DMS79 treated with DMSO at 0.1 percent for 48 hours (cell line): ENCODE measurements at regions not wholly inside any gene's neighbourhood (a gene's known extent, or its start where the extent isn't known, plus 50 kb on each side); places are given as distances from the start of the nearest gene placed in this dataset.
"Not testable (repeated sequence)": the region's sequence is repeated elsewhere in the genome, so short reads cannot be mapped to it uniquely, and the experiment has no call there.

Experiments
- DNase-seq: peaks from one replicate; lab custom pipeline; 2025; lab: John Stamatoyannopoulos, UW

GRCh38 chr6:11409371-11409770 is 128.2 kb upstream of the TMEM170B start:
- no peak for DNase-seq

- no peak for DNase-seq
Observed at GRCh38 chr6:11407414-11407813, 130.1 kb upstream of the TMEM170B start.

GRCh38 chr6:11404838-11405237 is 132.7 kb upstream of the TMEM170B start:
- DNase-seq = no peak

DNA sequence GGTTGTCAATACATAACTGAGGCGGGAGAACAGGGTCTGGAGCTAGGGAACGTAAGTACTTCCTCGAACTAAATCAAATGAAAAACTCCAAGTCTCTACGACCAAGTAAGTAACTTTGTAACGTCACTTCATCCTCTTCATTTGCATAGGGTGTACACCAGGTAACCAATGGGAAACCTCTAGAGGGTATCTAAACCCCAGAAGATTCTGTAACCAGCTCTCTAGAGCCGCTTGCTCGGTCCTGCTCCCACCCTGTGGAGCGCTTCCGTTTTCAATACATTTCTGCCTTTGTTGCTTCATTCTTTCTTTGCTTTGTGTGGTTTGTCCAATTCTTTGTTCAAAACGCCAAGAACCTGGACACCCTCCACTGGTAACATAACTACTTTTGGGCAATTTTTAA is 133.5 kb upstream of the TMEM170B start:
- no peak for DNase-seq

DNA sequence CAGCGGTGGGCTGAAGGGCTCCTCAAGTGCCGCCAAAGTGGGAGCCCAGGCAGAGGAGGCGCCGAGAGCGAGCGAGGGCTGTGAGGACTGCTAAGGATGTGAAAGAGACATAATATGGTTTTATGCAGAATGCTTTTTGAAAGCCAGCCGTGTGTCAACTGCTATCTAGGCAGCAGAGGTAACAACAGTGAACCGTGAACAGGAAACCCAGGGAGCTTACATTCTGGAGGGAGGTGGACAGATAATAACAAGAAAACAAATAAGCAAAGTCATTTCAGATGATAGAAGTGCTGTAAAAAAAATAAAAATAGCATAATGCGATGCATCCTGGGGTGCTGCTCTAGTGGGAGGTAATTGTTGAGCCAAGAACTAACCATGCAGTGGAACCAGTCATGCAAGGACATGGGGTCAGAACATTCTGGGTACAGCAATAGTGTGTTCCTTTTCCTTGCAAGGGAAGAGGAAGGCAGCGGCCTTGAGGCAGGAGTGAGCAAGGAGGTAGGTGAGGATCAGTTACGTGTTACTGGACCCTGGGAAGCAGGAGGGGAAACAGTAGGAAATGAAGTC is 134.4 kb upstream of the TMEM170B start:
- no peak for DNase-seq

GRCh38 chr6:11402581-11402980 is 135.0 kb upstream of the TMEM170B start:
- not testable (repeated sequence) for DNase-seq

DNA sequence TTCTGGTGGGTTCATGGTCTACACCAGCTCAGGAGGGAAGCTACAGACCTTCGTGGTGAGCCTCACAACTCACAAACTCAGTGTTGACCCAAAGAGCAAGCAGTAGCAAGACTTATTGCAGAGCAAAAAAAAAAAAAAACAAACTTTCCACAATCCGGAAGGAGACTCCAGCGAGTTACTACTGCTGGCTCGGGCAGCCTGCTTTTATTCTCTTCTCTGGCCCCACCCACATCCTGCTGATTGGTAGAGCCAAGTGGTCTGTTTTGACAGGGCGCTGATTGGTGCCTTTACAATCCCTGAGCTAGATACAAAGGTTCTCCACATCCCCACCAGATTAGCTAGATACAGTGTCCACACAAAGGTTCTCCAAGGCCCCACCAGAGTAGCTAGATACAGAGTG is 135.6 kb upstream of the TMEM170B start:
- DNase-seq = not testable (repeated sequence)

DNA sequence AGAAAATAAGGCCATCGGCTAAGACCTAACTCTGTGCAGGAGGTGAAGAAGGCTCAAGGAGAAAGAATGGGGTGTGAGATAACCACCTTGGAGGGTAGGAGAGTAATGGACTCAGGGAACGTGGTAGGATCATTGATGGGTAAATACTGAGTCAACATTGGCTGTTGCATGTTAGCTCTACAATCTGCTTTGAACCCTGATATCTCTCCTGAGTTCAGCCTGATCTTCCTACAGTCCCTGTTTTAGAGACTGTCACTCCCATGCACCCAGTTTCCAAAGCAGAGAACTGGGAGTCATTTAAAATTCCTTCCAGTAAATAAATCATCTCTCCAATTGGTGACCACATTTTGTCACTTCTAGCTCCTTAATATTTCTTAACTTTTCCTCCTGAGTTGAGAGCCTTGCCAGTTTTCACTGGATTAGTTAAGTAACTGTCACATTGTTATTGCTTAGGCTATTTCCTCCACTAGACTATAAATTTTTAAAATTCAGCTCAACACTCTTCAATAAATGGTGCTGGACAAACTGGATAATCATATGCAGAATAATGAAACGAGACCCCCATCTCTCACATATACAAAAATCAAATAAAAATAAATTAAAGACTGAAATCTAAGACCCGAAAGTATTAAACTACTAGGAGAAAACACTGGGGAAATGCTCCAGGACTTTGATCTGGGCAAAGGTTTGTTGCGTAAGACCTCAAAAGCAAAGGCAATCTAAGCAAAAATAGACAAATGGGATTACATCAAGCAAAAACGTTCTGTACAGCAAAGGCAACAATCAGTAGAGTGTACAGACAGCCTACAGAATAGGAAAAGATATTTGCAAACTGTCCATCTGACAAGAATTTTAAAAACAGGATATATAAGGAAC is 138.9 kb upstream of the TMEM170B start:
- no peak for DNase-seq

DNA sequence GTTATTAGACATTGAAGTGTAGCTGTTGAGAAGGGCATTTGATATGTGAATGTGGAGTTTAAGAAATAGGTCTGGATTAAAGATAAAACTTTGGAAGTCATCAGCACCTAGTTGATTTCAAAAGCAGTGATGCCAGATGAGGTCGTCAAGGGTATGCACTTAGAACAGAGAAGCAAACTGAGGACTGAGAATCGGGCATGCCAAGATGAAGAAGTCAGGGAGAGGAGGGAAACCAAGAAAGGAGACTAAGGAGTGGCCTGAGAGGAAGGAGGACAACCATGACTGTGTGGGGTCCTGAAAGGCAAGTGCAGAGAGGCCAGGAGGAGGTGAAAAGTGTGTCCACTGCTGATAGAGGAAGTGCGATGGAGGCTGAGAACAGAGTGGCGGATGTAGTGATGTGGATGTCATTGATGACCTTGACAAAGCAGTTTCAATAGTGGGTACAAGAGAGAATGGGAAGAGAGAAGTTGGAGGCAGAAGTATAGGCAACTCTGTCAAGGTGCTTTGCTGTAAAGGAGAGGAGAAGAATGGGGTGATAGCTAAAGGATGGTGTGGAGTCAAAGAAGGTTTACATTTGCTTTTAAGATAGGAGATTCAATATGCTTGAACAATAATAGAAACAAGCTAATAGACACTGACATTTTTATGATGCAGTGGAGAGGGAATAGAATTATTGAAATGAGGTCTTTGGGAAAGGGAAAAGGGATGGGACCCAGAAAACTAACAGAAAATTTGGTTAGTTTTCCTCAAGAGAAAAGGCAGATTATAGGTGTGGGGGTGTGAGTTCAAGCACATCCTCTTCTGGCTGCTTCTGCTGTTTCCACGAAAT is 139.7 kb upstream of the TMEM170B start:
- DNase-seq = no peak

GRCh38 chr6:11396860-11397259 is 140.7 kb upstream of the TMEM170B start:
- no peak for DNase-seq

DNA sequence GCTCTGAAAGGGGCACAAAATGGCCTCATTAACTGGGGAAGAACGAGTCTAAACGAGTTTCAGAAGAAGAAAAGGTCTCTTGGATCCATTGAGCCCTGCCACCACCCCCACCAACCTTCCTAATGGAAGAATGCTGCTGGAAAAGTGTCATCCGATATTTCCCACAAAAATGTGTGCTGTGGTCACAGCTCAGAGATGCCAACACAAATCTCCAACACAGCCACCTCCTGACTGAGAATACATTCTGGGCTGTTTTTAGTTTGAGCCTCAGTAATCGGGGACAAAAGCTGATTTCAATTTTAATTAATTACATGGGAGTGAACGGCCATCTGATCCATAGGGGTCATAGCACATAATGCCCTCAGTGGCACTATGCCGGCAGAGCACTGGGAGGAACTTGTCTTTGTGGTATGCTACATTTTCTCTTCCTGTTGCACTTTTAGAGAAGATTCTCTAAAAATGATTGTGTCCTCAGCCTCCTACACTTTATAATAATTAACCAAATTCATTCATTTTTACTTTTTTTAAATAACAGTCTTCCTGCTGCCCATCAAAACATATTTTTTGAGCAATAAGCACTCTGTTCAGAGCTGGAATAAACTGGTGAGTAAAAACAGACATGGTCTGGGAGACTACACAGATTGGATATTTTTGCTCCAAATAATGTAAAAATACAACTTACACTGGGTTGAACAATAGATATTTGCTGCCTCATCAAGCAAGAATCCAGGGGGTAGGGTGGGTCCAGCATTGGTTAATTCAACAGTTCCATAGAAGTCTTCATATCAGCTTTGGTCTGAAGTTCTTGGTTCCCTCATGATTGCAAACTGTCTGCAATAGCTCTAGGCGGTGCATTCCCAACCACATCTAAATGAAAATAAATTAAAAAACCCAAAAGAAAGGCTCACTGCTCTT is 143.6 kb upstream of the TMEM170B start:
- no peak for DNase-seq

DNA sequence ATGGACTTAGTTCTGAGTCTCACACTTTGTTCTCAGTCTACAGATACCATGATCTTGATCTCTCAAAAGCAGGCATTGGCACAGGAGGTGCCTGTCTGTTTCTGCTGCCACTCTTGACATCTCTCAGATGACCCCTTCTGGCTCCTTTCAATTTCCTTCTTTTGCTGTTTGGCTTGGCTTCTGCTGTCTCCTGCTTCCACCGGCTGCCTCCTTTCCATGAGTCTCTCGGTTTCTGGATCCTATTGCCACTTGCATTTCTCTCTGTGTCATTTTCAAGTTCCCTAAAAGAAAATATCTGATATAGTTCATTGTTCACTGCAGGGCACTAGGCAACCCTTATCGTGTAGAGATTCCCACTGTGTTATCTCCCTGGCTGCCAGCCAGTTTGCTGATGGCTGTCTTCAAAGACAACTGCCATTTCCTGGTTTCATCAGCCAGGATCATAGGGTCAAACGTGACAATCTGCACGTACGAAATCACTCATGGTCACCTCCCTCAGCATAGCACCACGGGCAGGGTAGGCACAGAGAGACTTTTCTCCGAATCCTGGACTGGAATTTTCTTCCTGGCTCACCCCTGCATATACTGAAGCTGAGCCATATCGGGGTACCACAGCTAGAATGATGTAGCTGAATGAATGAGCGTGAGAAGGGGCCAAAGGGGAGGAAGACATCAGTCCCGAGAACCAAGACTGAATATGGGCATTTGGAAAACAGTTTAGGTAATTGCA is 144.6 kb upstream of the TMEM170B start:
- no peak for DNase-seq

DNA sequence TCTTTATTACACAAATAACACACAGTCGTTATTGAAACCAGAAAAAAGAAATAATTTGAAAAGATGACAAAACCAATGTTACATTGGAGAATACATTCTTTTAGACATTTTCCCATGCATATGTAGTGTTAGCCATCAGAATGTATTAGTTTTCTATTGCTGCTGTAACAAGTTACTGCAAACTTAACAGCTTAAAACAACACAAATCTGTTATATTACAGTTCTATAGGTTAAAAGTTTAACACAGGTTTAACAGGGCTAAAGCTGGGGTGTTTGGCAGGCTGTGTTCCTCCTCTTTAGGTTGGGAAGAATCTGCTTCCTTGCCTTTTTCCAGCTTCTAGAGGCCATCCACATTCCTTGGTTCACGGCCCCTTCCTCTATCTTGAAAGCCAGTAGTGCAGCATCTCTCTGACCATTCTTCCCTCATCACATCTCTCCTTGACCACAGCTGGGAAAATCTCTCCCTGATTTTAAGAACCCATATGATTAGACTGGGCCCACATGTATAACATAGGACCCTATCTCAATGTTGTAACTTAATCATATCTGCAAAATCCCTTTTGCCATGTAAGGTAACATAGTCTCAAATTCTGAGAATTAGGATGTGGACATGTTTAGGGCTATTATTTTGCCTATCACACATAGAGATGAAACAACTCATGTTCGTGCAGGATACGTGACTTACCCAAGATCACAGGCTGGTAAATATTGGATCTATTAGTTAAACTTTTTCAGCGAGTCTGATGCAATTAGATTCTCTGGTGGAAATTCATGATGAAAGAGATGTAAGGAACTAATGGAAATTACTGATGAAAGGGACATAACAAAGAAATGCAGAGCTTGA is 145.4 kb upstream of the TMEM170B start:
- DNase-seq = no peak

GRCh38 chr6:11389977-11390376 is 147.6 kb upstream of the TMEM170B start:
- peak; percentile 13 for DNase-seq

- no peak for DNase-seq
Observed at GRCh38 chr6:11388983-11389944, 148.3 kb upstream of the TMEM170B start.

DNA sequence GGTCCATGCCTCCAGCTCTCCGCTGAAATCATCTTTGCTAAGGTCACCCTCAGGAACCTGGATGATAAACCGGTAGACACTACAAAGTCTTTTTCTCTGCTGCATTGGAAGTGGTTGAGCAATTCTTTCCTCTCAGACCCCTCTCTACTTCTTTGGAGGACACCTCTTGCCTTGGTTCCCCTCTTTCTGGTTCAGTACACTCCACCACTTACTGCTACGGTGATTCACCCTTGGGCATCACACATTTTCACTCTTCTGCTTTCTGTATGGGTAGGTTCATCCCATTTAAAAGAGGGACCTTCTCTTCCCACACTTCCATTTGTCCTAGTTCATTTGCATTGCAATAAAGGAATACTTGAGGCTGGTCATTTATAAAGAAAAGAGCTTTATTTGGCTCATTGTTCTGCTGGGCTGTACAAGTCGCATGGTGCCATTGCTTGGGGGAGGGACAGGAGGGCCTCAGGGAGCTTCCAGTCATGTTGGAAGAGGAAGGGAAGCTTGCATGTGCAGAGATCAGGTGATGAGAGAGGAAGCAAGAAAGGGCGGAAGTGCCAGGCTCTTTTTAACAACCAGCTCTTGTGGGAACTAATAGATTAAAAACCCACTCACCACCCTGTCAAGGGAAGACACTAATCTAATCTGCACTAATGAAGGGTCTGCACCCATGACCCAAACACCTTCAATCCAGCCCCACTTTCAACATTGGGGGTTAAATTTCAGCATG is 149.7 kb upstream of the TMEM170B start:
- no peak for DNase-seq

DNA sequence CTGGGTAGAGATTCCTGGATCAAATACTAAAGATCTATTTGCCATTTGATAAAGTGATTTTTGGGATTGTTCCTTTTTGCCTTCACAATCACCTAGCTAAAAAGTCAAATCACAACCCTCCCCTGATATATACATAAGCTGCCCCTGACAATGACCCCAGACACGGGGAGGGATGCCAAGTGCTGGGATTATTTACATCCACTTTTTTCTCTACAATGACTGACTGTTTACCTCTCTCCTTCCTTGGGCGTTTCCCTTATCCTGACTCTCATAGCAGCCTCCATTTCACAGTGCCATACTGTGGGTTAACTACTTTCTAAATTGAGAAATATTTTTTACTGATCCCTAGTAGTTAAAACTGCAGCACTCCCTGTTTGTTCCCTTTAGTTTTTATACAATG is 150.8 kb upstream of the TMEM170B start:
- no peak for DNase-seq

DNA sequence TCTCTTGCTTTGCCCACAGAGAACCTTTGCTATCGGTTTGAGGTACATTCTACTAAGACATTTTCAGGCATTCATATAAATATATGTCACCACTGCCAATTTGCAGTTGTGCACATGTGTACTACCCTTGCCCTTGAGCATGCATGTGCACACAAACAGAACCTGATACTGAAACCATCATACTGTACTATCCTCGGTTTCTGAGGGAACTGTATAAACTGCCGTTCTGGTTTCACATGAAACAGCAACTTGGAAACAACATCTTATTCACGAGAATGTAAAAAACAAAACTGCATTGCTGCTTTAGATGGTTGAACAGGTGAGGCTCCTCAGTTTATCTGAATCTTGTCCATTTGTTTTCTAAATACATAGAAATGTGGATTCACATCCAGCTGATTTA is 151.2 kb upstream of the TMEM170B start:
- DNase-seq = no peak
